ENCODE measurements at regions not wholly inside any gene's neighbourhood (a gene's known extent, or its start where the extent isn't known, plus 50 kb on each side); places are given as distances from the start of the nearest gene placed in this dataset.

- no peak for TF ChIP-seq CTCF (IDR thresholded peaks at IDR 0.05; ENCODE audit: poor library complexity)
- no peak for TF ChIP-seq EZH2phosphoT487 (IDR thresholded peaks at IDR 0.05; ENCODE audit: low read depth, severe bottlenecking, unreplicated experiment)
These were observed 158.4 kb downstream of the UBE2NL start for GRCh38 chrX:144042271-144042670.

All from hepatocyte (in vitro differentiated cells).